ENCODE measurements at regions not wholly inside any gene's neighbourhood (a gene's known extent, or its start where the extent isn't known, plus 50 kb on each side); places are given as distances from the start of the nearest gene placed in this dataset.

DNA sequence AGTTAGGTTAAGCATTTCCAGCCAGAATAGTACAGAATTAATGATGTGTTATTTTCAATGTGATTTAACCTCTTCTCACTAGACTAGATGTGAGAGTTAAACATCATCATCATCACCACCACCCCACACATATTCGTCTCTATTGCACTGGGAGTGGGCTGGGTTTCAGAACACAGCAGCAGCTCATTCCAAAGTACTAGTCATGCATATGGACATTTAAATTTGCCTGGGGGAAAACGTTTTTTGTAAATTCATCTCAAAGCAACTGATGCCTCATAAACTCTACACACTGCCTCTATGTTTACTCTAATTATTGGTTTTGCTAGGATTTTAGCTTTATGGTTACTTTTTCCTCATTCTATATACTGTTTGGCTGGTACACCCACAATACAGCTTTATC lies 509.1 kb downstream of the PPP4R3C start:
- TF ChIP-seq, protein P1, sequence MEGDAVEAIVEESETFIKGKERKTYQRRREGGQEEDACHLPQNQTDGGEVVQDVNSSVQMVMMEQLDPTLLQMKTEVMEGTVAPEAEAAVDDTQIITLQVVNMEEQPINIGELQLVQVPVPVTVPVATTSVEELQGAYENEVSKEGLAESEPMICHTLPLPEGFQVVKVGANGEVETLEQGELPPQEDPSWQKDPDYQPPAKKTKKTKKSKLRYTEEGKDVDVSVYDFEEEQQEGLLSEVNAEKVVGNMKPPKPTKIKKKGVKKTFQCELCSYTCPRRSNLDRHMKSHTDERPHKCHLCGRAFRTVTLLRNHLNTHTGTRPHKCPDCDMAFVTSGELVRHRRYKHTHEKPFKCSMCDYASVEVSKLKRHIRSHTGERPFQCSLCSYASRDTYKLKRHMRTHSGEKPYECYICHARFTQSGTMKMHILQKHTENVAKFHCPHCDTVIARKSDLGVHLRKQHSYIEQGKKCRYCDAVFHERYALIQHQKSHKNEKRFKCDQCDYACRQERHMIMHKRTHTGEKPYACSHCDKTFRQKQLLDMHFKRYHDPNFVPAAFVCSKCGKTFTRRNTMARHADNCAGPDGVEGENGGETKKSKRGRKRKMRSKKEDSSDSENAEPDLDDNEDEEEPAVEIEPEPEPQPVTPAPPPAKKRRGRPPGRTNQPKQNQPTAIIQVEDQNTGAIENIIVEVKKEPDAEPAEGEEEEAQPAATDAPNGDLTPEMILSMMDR (IDR thresholded peaks at IDR 0.05): no peak
- TF ChIP-seq POLR2A (IDR thresholded peaks at IDR 0.05): no peak

Data from Peyer's patch (tissue), 4 donors.